Body of pancreas (tissue), 4 donors: ENCODE measurements at regions not wholly inside any gene's neighbourhood (a gene's known extent, or its start where the extent isn't known, plus 50 kb on each side); places are given as distances from the start of the nearest gene placed in this dataset.

Experiments used
- ATAC-seq: fragments of 150-250 bp; one replicate; pipeline ENCODE4 v1.9.1; 2016
- DNase-seq, 4 donors: peaks; one replicate each; pipeline ENCODE4 v3.0.0-alpha.2; 2019
- H3K27ac ChIP-seq, 4 donors: fragments of 200-600 bp; sonication (generic); 1 replicate in 3 of 4; 2 replicates in 1 of 4; pipeline versions ENCODE4 v1.5.1 to v1.6.1; 2016 to 2019; ENCODE audit warnings: mild to moderate bottlenecking in 1 of 4, mixed read lengths in 1 of 4, moderate library complexity in 1 of 4
- H3K27me3 ChIP-seq, 2 donors: fragments of 200-600 bp; sonication (generic); one replicate each; pipeline ENCODE4 v1.6.0; 2016; ENCODE audit warnings: mild to moderate bottlenecking in 1 of 2
- H3K36me3 ChIP-seq, 2 donors: fragments of 200-600 bp; sonication (generic); replicated peaks in 1 of 2; 2 replicates each; pipeline ENCODE4 v1.5.1; 2016; ENCODE audit warnings: low read depth in 2 of 2; ENCODE audit not compliant: insufficient read depth in 1 of 2
- H3K4me1 ChIP-seq: fragments of 200-600 bp; sonication (generic); one replicate; pipeline ENCODE4 v1.6.0; 2016
- H3K4me3 ChIP-seq, 2 donors: fragments of 200-600 bp; sonication (generic); 1 replicate in 1 of 2; 2 replicates in 1 of 2; pipeline ENCODE4 v1.5.1; 2016 to 2019
- H3K9me3 ChIP-seq, 3 donors: fragments of 200-600 bp; sonication (generic); 1 replicate in 2 of 3; 2 replicates in 1 of 3; pipeline ENCODE4 v1.5.1; 2016
- CTCF ChIP-seq, 7 experiments: fragments of 450-650 bp in 4 of 7; fragments of 200-600 bp in 3 of 7; sonication (generic) in 3 of 7; IDR thresholded peaks; one replicate each; pipeline ENCODE4 v1.5.1; 2016 to 2019; ENCODE audit warnings: antibody characterized with exemption in 7 of 7
- POLR2A ChIP-seq, 3 donors: fragments of 450-650 bp; IDR thresholded peaks; one replicate each; pipeline ENCODE4 v1.6.1; 2016; ENCODE audit warnings: antibody characterized with exemption in 3 of 3, mild to moderate bottlenecking in 2 of 3
- WGBS, 2 donors: methylation state at CpG; one replicate each; pipeline ENCODE4 v1.1.5; 2017; 5-methylcytosine and 5-hydroxymethylcytosine counted together
- intact Hi-C: fragments of 100-400 bp; cut with DNase I; formaldehyde crosslinking; loops from one replicate; pipeline ENCODE4 v1.15.1; 2023

DNA sequence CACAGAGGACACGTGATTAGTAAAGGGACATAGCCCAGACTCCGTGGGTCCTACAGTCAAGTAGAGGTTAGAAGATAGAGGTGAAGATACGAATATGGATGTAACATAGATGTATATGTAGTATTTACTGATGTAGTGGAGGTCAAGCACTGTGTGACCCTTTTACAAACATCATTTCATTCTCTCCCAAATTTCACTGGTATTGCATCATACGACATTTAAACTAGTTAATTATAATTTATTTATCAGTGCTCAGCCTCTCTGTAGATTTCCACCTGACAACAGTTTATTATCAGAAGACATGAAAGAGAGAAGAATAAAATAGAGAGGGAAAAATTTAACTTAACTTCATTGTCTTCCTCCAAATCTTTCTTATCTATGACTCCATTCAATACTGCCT is 927.9 kb upstream of the TMEM132C start:
- Histone ChIP-seq H3K4me1 (no peaks in the 10 kb centered on the region), H3K36me3 (no peaks in the 10 kb centered on the region), H3K4me3 (no peak overlapping the region), H3K9me3 (no peaks in the 10 kb centered on the region), H3K27ac (no peak overlapping the region), H3K27me3 (no peaks in the 10 kb centered on the region)
- no peak for DNase-seq
- TF ChIP-seq POLR2A (IDR thresholded peaks at IDR 0.05) (no peak), CTCF (IDR thresholded peaks at IDR 0.05) (no peak)
- intact Hi-C loops: no loop called here
- ATAC-seq: no peak
- WGBS, 2 donors: 50 to 57% methylated on average over 4 of the region's 4 CpGs

DNA sequence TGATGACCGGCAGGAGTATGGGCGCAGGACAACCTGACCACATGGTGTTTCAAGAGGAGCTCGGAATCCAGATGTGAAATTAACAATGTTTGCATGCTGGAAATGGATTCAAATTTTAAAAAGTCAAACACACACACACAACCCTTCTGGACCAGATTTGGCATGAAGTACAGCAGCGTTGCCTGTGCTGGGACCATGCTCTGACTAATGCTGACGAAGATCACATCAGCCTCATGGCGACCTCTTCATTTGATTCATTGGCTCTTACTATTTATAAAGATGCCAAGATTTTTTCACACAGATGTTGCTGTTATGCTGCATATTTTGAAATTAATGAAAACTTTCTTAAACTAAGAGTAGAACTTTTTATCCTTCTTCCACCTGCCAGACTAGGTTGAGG is 926.6 kb upstream of the TMEM132C start:
- no peaks in the 10 kb centered on the region for H3K4me1 ChIP-seq
- H3K27me3 ChIP-seq: no peaks in the 10 kb centered on the region
- H3K36me3 ChIP-seq: no peaks in the 10 kb centered on the region
- no peak for TF ChIP-seq CTCF (IDR thresholded peaks at IDR 0.05)
- TF ChIP-seq POLR2A (IDR thresholded peaks at IDR 0.05): no peak
- H3K4me3 ChIP-seq: no peak overlapping the region
- ATAC-seq: no peak
- intact Hi-C loops: loop anchor here (10.0 kb wide), 1 partner anchor 54 kb away; no protein-coding TSS in a partner anchor
- H3K27ac ChIP-seq: no peak overlapping the region
- WGBS, 2 donors: 68 to 69% methylated on average over 6 of the region's 6 CpGs
- DNase-seq: no peak
- H3K9me3 ChIP-seq: no peaks in the 10 kb centered on the region

DNA sequence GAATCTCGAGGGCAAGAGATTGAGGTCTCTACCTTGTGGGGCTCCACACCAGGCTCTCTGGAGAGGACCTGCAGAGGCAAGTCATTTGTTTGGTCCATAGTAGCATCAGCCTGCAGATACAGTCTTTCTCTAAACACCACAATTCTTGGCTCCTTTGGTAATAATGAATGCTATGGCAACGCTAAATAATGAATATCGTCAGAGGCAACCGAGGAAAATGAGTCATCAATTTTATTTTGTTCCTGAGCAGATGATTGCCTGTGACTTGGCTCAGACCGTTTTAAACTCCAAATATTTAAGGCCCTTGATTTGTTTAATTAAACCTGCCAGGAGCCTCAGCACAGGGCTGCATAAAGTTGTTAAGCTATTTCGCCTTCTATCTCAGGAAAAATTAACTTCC is 924.1 kb upstream of the TMEM132C start:
- Histone ChIP-seq H3K9me3 (peaks cover 0 to 4% (median 0%) of the 10 kb centered on the region in 3 donors), H3K4me1 (no peaks in the 10 kb centered on the region), H3K36me3 (no peaks in the 10 kb centered on the region), H3K27me3 (no peaks in the 10 kb centered on the region), H3K27ac (no peak overlapping the region), H3K4me3 (no peak overlapping the region)
- intact Hi-C loops: loop anchor here (10.0 kb wide), 1 partner anchor 52 kb away; no protein-coding TSS in a partner anchor
- ATAC-seq: no peak
- 51 to 61% methylated on average over 6 of the region's 6 CpGs for WGBS, 2 donors
- TF ChIP-seq POLR2A (IDR thresholded peaks at IDR 0.05) (no peak), CTCF (IDR thresholded peaks at IDR 0.05) (no peak)
- no peak for DNase-seq

- peaks cover 0 to 4% (median 0%) of the 10 kb centered on the region in 3 donors for H3K9me3 ChIP-seq
- ATAC-seq: no peak
- H3K27ac ChIP-seq: no peak overlapping the region
- H3K4me1 ChIP-seq: no peaks in the 10 kb centered on the region
- 38 to 40% methylated on average over 5 of the region's 5 CpGs for WGBS, 2 donors
- intact Hi-C loops: loop anchor here (10.0 kb wide), 1 partner anchor 51 kb away; no protein-coding TSS in a partner anchor
- DNase-seq: no peak
- H3K27me3 ChIP-seq: no peaks in the 10 kb centered on the region
- TF ChIP-seq CTCF (IDR thresholded peaks at IDR 0.05) (no peak), POLR2A (IDR thresholded peaks at IDR 0.05) (no peak)
- H3K4me3 ChIP-seq: no peak overlapping the region
- H3K36me3 ChIP-seq: no peaks in the 10 kb centered on the region
These were observed 923.0 kb upstream of the TMEM132C start for GRCh38 chr12:127343940-127344339.

DNA sequence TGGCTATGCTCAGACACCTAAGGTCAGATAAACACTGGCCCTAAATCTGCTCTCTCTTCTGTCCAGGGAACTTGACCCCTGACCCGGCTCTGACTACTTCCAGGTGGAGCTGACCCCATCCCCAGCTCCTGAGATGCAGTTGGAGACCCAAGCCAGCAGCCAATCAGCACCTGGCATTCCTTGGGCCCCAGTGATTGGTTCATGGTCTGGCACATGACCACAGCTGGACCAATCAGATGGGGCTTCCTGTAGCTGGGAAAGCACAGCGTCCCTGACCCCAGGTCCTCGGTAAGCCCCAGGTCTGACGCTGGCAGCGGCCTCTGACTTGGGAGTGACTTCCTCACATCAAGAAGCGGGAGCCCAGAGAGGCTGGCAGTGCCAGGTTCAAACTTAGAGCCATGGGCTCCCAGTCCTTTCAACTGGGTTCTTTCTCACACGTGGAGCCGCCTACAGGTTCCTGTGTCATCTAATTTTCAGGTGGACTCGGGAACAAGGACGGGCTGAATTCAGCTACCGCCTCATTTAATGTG is 915.4 kb upstream of the TMEM132C start:
- intact Hi-C loops: no loop called here
- 69 to 75% methylated on average over 7 to 11 of the region's 11 CpGs for WGBS, 2 donors
- DNase-seq (no peak), ATAC-seq (no peak)
- TF ChIP-seq POLR2A (IDR thresholded peaks at IDR 0.05) (no peak), CTCF (IDR thresholded peaks at IDR 0.05) (no peak)
- Histone ChIP-seq H3K9me3 (peaks cover 0 to 11% (median 0%) of the 10 kb centered on the region in 3 donors), H3K27ac (no peak overlapping the region), H3K27me3 (no peaks in the 10 kb centered on the region), H3K4me3 (no peak overlapping the region), H3K4me1 (no peaks in the 10 kb centered on the region), H3K36me3 (no peaks in the 10 kb centered on the region)
